Adrenal gland (tissue), 9 donors: ENCODE measurements at regions not wholly inside any gene's neighbourhood (a gene's known extent, or its start where the extent isn't known, plus 50 kb on each side); places are given as distances from the start of the nearest gene placed in this dataset.
A peak's percentile ranks its signal among the peaks of the same experiment; 100 is the strongest.

Experiments used
- DNase-seq, 7 donors: peaks; one replicate each; pipeline ENCODE4 v3.0.0-alpha.2; 2019 to 2020
- H3K27ac ChIP-seq, 5 donors: fragments of 200-600 bp; sonication (generic) in 4 of 5; 1 replicate in 3 of 5; 2 replicates in 2 of 5; pipeline versions ENCODE4 v1.5.1 to v1.8.0; 2016 to 2020; ENCODE audit warnings: mild to moderate bottlenecking in 1 of 5
- H3K27me3 ChIP-seq: fragments of 200-600 bp; 2 replicates; pipeline ENCODE4 v1.8.0; 2021
- H3K36me3 ChIP-seq, 2 donors: fragments of 200-600 bp; replicated peaks in 1 of 2; 1 replicate in 1 of 2; 2 replicates in 1 of 2; pipeline versions ENCODE4 v1.5.1 to v1.8.0; 2018 to 2022
- H3K4me1 ChIP-seq, 2 donors: fragments of 200-600 bp; replicated peaks in 1 of 2; 1 replicate in 1 of 2; 2 replicates in 1 of 2; pipeline versions ENCODE4 v1.5.1 to v1.8.0; 2018 to 2021
- H3K4me3 ChIP-seq, 4 donors: fragments of 200-600 bp; sonication (generic) in 3 of 4; one replicate each; pipeline ENCODE4 v1.5.1; 2016 to 2018
- H3K9me3 ChIP-seq, 3 donors: fragments of 200-600 bp; sonication (generic) in 1 of 3; replicated peaks in 1 of 3; 1 replicate in 2 of 3; 2 replicates in 1 of 3; pipeline versions ENCODE4 v1.5.1 to v1.8.0; 2016 to 2021
- POLR2A ChIP-seq, 2 donors: fragments of 450-650 bp; IDR thresholded peaks; one replicate each; pipeline ENCODE4 v1.6.1; 2017; ENCODE audit warnings: antibody characterized with exemption in 2 of 2, mild to moderate bottlenecking in 2 of 2, moderate library complexity in 1 of 2
- WGBS, 4 donors: extraction: QIAGEN DNeasy Blood & Tissue Kit in 2 of 4; methylation state at CpG; one replicate each; pipeline versions ENCODE4 v1.1.5 to v1.1.7; 2013 to 2017; 5-methylcytosine and 5-hydroxymethylcytosine counted together
- intact Hi-C, 2 donors: fragments of 100-400 bp; cut with DNase I; formaldehyde crosslinking; loops; one replicate each; pipeline versions ENCODE4 v1.14.1 to v1.15.0; 2022 to 2023
- TF ChIP-seq, protein P1 (sequence below), 6 experiments: fragments of 450-650 bp in 4 of 6; fragments of 200-600 bp in 2 of 6; sonication (generic) in 1 of 6; IDR thresholded peaks; 1 replicate in 5 of 6; 2 replicates in 1 of 6; pipeline versions ENCODE4 v1.5.1 to v1.8.0; 2016 to 2021; ENCODE audit warnings: antibody characterized with exemption in 6 of 6, mild to moderate bottlenecking in 2 of 6, moderate library complexity in 1 of 6
- donor health status: healthy with polysubstance abuse.
- donor health status: Bipolar disorder and iron deficiency.
- donor health status: DM: yes; HTN: yes; CAD: no.
- donor health status: DM: no; HTN: no; CAD: no.
- donor health status: DM: no; HTN: no; CAD: no.

DNA sequence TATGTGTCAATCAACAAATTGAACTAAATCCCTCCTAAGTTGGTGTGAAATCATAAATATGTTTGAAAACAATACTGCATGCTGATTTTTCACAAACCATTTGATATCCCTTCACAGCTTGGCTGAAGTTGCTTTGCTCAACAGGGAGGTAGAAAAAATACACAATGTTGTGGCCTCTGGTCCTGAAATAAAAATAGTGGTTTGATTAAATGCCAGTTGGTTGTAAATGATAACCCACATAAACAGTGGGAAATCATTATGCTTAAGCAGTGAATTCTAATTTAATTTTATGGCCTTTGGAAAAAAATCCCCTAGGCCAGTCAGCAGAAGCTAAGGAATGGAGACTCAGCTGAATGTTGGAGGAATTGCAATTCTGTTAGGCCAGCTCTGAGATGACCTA is 359.4 kb upstream of the CWC22 start:
- Histone ChIP-seq H3K4me1 (no peaks in the 10 kb centered on the region), H3K27me3 (no peaks in the 10 kb centered on the region), H3K9me3 (no peaks in the 10 kb centered on the region), H3K27ac (no peak overlapping the region), H3K36me3 (no peaks in the 10 kb centered on the region), H3K4me3 (no peak overlapping the region)
- no peak for DNase-seq
- intact Hi-C loops: no loop called here
- no peak for TF ChIP-seq POLR2A (IDR thresholded peaks at IDR 0.05)
- TF ChIP-seq, protein P1, sequence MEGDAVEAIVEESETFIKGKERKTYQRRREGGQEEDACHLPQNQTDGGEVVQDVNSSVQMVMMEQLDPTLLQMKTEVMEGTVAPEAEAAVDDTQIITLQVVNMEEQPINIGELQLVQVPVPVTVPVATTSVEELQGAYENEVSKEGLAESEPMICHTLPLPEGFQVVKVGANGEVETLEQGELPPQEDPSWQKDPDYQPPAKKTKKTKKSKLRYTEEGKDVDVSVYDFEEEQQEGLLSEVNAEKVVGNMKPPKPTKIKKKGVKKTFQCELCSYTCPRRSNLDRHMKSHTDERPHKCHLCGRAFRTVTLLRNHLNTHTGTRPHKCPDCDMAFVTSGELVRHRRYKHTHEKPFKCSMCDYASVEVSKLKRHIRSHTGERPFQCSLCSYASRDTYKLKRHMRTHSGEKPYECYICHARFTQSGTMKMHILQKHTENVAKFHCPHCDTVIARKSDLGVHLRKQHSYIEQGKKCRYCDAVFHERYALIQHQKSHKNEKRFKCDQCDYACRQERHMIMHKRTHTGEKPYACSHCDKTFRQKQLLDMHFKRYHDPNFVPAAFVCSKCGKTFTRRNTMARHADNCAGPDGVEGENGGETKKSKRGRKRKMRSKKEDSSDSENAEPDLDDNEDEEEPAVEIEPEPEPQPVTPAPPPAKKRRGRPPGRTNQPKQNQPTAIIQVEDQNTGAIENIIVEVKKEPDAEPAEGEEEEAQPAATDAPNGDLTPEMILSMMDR (IDR thresholded peaks at IDR 0.05): no peak

DNA sequence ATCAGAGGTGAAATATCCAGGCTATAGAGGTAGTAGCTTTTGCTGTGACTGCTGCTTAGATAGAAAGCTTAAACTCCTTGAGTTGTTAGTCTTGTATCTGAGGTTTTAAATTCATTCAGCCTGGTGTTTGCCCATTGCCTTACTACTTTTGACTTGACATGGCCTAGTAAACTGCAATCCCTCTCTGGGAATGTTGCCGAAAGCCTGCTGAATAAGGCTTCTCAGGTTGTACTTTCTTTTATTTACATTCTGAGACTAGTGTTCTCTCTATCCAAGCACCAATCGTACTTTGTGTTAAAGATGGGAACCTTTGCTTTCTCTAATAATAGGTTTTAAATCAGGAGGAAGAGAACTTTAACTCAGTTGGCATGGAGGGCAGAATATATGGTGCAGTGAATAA is 357.6 kb upstream of the CWC22 start:
- H3K27ac ChIP-seq: no peak overlapping the region
- no peaks in the 10 kb centered on the region for H3K9me3 ChIP-seq
- no peaks in the 10 kb centered on the region for H3K4me1 ChIP-seq
- intact Hi-C loops: no loop called here
- DNase-seq: no peak
- no peak for TF ChIP-seq POLR2A (IDR thresholded peaks at IDR 0.05)
- TF ChIP-seq, protein P1 (IDR thresholded peaks at IDR 0.05): no peak
- WGBS, 4 donors: 75 to 81% (median 77%) methylated on average over 2 of the region's 2 CpGs
- no peaks in the 10 kb centered on the region for H3K27me3 ChIP-seq
- H3K36me3 ChIP-seq: no peaks in the 10 kb centered on the region
- H3K4me3 ChIP-seq: no peak overlapping the region

DNA sequence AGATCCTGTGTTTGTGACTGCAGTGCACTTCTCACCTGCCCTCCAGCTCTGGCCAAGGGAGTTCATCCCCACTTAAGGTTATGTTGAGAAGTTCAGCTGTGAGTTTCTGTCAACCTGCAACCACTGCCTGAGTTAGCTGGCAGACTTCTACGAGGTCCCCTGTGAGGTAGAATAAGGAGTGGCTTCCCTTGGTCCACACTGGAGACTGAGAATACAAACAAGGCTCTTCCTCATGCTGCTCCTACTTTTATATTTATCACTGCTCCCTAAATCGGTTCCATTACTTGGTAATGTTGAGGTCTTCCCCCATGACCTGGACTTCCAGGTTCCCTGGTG is 353.2 kb upstream of the CWC22 start:
- H3K27me3 ChIP-seq: no peaks in the 10 kb centered on the region
- no peaks in the 10 kb centered on the region for H3K4me1 ChIP-seq
- no peak for TF ChIP-seq POLR2A (IDR thresholded peaks at IDR 0.05)
- TF ChIP-seq, protein P1 (IDR thresholded peaks at IDR 0.05): no peak
- no peak for DNase-seq
- H3K4me3 ChIP-seq: no peak overlapping the region
- no peaks in the 10 kb centered on the region for H3K9me3 ChIP-seq
- no peak overlapping the region for H3K27ac ChIP-seq
- intact Hi-C loops: no loop called here
- H3K36me3 ChIP-seq: no peaks in the 10 kb centered on the region
- WGBS, 4 donors: 52 to 70% (median 61%) methylated on average over 2 of the region's 2 CpGs

GRCh38 chr2:180359522-180360282 is 352.6 kb upstream of the CWC22 start:
- H3K27ac ChIP-seq: no peak overlapping the region
- no peaks in the 10 kb centered on the region for H3K27me3 ChIP-seq
- no peaks in the 10 kb centered on the region for H3K4me1 ChIP-seq
- TF ChIP-seq, protein P1 (IDR thresholded peaks at IDR 0.05): no peak
- TF ChIP-seq POLR2A (IDR thresholded peaks at IDR 0.05): no peak
- intact Hi-C loops: no loop called here
- H3K36me3 ChIP-seq: no peaks in the 10 kb centered on the region
- 83 to 92% (median 92%) methylated on average over 1 of the region's 1 CpG; no CpG with 5 or more reads in 1 of the 4 donors for WGBS, 4 donors
- no peak overlapping the region for H3K4me3 ChIP-seq
- DNase-seq: peak in 2 of 7 donors; percentile 1 to 24
- no peaks in the 10 kb centered on the region for H3K9me3 ChIP-seq
